ENCODE measurements at regions not wholly inside any gene's neighbourhood (a gene's known extent, or its start where the extent isn't known, plus 50 kb on each side); places are given as distances from the start of the nearest gene placed in this dataset.

- peak; percentile 53 for DNase-seq (ENCODE audit: low read depth)
- H3K4me3 ChIP-seq (ENCODE audit: control insufficient read depth, low read depth, low read length): no peak overlapping the region
- no peak for TF ChIP-seq CTCF (conservative IDR thresholded peaks at IDR 0.05; ENCODE audit: control insufficient read depth, insufficient read depth, low read depth, low read length)
These were observed 212.0 kb upstream of the DTNBP1 start for GRCh38 chr6:15874821-15875220.

DNA sequence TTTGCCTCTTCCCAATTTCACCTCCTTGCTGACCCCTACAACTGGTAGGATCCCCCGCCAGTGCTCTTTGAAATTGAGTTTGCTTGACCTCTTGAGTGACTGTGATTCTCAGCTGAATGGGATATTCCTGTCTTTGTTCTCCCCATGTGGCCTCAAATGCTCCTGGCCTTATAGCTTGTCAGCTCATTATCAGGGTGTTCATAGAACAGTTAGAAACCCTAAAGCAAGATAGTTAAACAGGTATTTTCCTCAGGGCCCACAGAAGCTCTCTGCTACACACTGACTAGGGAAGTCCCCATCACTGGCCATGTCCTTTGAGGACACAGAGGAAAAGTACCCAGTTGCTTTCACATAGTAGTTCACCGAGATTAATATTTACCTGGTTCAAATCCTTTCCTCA lies 211.5 kb upstream of the DTNBP1 start:
- TF ChIP-seq CTCF (conservative IDR thresholded peaks at IDR 0.05; ENCODE audit: control insufficient read depth, insufficient read depth, low read depth, low read length): no peak
- no peak overlapping the region for H3K4me3 ChIP-seq (ENCODE audit: control insufficient read depth, low read depth, low read length)

GRCh38 chr6:15872241-15873103 lies 209.6 kb upstream of the DTNBP1 start:
- DNase-seq (ENCODE audit: low read depth): peak; percentile 73

More for the DNA sequence above, 211.5 kb upstream of the DTNBP1 start:
- DNase-seq (ENCODE audit: low read depth): no peak

DNA sequence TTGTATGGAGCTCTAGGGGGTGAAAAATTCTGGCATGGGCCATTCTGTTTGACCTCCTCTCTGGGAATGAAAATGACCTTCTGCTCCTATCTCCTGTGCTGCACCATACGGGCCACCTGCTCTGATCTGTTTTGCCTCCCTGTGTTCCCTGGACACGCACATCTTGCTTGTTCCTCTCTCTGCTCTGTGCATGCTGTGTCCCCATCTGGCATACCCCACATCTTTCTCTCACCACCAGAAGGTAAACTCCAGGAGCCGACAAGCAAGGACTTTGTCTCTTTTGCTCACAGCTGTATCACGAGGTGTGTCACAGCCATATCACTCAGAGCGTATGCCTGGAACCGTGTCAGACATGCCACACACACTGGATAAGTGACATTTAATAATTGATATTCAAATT lies 208.4 kb upstream of the DTNBP1 start:
- TF ChIP-seq CTCF (conservative IDR thresholded peaks at IDR 0.05; ENCODE audit: control insufficient read depth, insufficient read depth, low read depth, low read length): no peak
- H3K4me3 ChIP-seq (ENCODE audit: control insufficient read depth, low read depth, low read length): no peak overlapping the region
- DNase-seq (ENCODE audit: low read depth): no peak

More at GRCh38 chr6:15872241-15873103, 209.6 kb upstream of the DTNBP1 start:
- H3K4me3 ChIP-seq (ENCODE audit: control insufficient read depth, low read depth, low read length): no peak overlapping the region
- TF ChIP-seq CTCF (conservative IDR thresholded peaks at IDR 0.05; ENCODE audit: control insufficient read depth, insufficient read depth, low read depth, low read length): no peak

- no peak for TF ChIP-seq CTCF (conservative IDR thresholded peaks at IDR 0.05; ENCODE audit: control insufficient read depth, insufficient read depth, low read depth, low read length)
- no peak overlapping the region for H3K4me3 ChIP-seq (ENCODE audit: control insufficient read depth, low read depth, low read length)
- DNase-seq (ENCODE audit: low read depth): peak; percentile 66
These were observed 207.7 kb upstream of the DTNBP1 start for GRCh38 chr6:15870333-15871043.

DNA sequence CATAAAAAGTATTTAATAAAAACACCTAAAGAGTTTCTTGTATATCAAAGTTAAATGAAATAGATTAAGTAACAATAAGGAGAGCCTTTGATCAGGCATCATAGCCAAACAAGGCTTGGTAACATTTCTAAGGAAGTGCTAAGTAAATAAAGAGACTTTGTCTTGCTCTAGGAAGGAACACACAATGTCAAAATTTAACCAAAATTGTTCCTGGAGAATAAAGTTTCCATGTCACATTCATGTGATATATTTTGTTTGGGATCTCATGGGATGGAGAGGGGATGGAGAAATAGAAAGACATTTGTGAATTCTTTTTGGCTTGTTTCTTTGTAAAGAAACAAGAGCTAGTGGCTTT lies 201.9 kb upstream of the DTNBP1 start:
- H3K4me3 ChIP-seq (ENCODE audit: control insufficient read depth, low read depth, low read length): no peak overlapping the region
- DNase-seq (ENCODE audit: low read depth): no peak
- TF ChIP-seq CTCF (conservative IDR thresholded peaks at IDR 0.05; ENCODE audit: control insufficient read depth, insufficient read depth, low read depth, low read length): no peak
